Fibroblast of the aortic adventitia (primary cell): ENCODE measurements at regions not wholly inside any gene's neighbourhood (a gene's known extent, or its start where the extent isn't known, plus 50 kb on each side); places are given as distances from the start of the nearest gene placed in this dataset.

Experiments used
- DNase-seq: peaks from one replicate; pipeline ENCODE4 v3.0.0-alpha.2; 2010; ENCODE audit warnings: low read depth
- H3K4me3 ChIP-seq: 2 replicates; pipeline ENCODE4 v1.5.1; 2011; ENCODE audit warnings: low read depth, mild to moderate bottlenecking, control low read depth, low read length, moderate library complexity
- TF ChIP-seq, protein P1 (sequence below): IDR thresholded peaks from 2 replicates; pipeline ENCODE4 v1.5.1; 2011; ENCODE audit warnings: mild to moderate bottlenecking, low read length, control low read depth, inconsistent platforms; ENCODE audit not compliant: insufficient read depth

DNA sequence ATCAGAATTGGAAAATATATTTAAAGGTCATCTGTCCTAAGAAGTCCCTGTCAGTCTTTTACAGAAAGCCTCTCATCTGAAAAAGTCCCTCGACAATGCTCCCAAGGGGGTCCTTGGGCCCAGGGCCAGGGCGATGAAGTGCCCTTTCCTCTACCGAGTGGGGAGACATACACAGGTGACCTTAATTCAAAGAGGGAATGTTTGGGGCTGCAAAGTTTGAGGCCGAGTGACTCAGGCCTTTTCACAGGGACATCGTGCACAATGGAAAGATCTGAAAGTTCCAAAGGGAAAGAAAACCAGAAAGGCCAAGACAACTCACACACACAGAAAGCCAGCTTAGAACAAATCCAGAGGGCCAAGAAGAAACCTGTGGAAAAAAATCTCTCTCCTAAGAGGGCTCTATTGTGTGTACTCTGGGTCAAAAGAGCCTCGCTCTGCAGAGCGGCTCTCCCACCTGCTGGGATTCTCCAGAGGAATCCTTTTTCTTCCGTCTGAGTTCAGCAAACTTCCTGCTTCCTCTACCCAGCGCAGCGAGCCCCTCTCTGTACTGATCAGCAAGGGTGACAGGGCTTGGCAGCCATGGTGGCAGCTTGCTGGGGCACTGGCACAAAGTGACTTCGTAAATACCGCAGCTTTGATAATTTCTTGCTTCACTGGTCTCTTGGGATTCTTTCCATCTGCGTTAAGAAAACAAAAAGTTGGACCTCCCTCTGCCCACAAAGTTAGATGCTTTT is 259.1 kb downstream of the OPA1 start:
- peak; percentile 26 for DNase-seq
- no peak overlapping the region for H3K4me3 ChIP-seq
- TF ChIP-seq, protein P1, sequence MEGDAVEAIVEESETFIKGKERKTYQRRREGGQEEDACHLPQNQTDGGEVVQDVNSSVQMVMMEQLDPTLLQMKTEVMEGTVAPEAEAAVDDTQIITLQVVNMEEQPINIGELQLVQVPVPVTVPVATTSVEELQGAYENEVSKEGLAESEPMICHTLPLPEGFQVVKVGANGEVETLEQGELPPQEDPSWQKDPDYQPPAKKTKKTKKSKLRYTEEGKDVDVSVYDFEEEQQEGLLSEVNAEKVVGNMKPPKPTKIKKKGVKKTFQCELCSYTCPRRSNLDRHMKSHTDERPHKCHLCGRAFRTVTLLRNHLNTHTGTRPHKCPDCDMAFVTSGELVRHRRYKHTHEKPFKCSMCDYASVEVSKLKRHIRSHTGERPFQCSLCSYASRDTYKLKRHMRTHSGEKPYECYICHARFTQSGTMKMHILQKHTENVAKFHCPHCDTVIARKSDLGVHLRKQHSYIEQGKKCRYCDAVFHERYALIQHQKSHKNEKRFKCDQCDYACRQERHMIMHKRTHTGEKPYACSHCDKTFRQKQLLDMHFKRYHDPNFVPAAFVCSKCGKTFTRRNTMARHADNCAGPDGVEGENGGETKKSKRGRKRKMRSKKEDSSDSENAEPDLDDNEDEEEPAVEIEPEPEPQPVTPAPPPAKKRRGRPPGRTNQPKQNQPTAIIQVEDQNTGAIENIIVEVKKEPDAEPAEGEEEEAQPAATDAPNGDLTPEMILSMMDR: no peak

DNA sequence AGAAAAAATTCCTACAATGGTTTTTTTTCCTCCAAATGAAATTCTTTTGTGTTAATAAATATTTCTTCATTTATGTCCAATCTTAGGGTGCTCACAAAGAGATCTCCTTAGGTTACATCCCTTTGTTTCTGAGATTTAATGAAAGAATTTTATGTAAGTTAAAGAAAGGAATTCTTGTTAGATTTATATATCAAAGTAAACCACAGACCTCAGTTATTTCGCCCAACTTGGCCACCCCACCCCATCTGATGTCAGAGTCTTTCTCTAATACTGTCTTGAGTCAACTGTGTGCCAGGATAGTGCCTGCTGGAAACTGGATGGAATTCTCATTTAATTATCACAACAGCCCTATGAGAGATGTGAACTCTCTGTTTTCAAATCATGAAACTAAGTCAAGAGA is 259.9 kb downstream of the OPA1 start:
- DNase-seq: peak; percentile 12
- H3K4me3 ChIP-seq: no peak overlapping the region
- TF ChIP-seq, protein P1: no peak

DNA sequence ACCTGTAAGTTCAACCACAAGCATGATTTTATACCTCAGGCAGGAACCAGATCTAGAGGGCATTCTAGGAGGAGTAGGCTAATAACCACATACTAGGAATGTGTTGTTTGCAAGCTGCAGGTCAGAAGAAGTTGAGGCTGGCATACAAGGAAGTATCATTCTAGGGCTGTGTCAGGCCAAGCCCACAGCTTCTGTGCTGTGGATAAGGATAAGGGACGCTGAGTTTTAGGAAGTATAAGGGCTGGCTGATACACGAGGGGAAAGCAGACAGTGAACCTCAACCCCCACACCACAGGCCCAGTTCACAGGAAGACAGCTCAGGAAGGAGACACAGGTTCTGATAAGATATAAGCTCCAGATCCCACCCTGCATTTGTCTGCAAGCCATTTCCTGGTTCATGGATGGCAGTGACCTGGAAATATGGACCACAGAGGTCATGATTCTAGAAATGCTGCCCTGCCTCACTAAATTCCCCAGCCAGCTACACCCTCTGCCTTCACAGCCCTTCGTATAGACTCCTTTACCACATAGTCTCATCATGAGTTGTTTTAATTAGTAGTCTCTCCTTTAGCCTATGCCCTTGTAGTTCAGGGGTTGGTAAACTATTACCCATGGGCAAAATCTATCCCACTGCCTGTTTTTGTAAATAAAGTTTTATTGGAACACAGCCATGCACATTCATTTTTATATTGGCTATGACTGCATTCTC is 260.7 kb downstream of the OPA1 start:
- H3K4me3 ChIP-seq: no peak overlapping the region
- TF ChIP-seq, protein P1: no peak
- DNase-seq: no peak

DNA sequence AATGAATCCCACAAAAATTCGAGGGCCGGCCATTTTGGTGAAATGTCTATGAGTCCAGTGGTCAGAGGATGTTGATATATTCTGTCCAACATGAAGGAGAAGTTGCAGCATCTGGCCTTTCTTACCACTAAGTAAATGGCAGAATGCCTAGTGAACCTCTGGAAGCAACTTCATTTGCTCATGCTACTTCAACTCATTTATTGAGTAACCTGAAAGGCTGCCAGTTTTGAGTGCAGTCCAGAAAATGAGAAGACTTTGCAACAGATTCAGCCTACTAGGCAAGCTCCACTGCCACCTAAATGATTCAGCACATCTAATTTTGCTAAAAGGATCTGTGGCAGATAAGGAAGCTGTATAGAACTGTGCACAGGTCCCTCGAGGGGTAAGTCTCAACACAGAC is 265.0 kb downstream of the OPA1 start:
- H3K4me3 ChIP-seq: no peak overlapping the region
- TF ChIP-seq, protein P1: no peak
- DNase-seq: peak; percentile 97

DNA sequence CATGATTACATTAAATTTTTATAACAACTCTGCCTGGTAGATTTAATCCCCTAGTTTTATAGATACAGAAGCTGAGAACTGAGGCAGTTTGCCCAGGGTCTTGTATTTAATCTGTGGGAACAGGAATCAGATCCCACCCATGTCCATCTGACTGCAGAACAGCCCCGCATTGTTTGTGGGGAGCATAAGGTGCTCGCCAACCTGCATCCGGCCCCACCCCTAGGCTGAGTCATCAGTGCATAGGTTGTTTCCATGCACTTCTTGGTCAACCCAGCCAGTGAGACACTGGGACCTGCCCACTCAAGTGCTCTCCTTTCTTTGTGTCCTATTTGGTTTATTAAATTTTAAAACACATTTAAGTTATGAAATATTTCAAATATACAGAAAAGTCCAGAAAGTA is 266.2 kb downstream of the OPA1 start:
- no peak for DNase-seq
- no peak overlapping the region for H3K4me3 ChIP-seq
- TF ChIP-seq, protein P1: no peak

DNA sequence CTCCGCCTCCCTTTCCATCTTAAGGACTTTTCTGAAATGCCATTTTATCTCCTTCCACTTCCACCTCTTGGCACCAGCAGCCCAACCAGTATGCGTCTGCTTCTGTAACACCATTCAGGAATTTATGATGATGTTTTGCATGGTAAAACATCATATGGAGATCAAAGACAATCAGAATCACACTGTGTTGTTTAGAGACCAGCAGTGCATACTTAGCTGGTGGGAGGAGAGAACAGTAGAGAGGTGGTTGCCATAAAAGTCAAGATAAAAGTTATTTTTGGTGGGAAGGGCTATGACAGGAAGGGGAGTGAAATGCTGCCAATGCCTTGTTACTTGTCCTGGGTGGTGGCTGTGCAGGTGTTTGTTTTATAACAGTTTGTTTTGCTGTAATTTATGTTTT is 268.0 kb downstream of the OPA1 start:
- no peak overlapping the region for H3K4me3 ChIP-seq
- TF ChIP-seq, protein P1: no peak
- no peak for DNase-seq

DNA sequence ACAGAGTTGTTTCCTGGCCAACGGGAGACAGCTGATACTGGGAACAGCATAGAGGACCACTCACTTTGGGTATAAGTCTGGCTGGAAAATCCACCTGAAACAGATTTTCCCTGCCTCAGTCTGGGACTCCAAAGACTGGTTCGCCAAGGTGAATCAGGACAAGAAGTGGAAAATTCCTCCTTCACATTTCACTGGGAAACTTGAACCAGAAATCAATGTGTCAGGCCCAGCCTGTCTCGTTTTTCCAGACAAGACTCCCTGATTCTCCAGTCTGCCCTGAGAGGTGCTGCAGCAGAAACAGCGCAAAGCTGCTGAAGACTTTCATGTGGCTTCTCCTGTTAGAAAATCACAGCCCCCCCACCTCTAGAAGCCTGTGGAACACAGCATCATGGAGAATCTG is 269.8 kb downstream of the OPA1 start:
- no peak overlapping the region for H3K4me3 ChIP-seq
- TF ChIP-seq, protein P1: no peak
- DNase-seq: no peak
